NCI-H2081 treated with DMSO at 0.1 percent for 48 hours (cell line): ENCODE measurements at regions not wholly inside any gene's neighbourhood (a gene's known extent, or its start where the extent isn't known, plus 50 kb on each side); places are given as distances from the start of the nearest gene placed in this dataset.
A peak's percentile ranks its signal among the peaks of the same experiment; 100 is the strongest.
"Not testable (repeated sequence)": the region's sequence is repeated elsewhere in the genome, so short reads cannot be mapped to it uniquely, and the experiment has no call there.

Source experiments
- DNase-seq: peaks from one replicate; lab custom pipeline; 2025; lab: John Stamatoyannopoulos, UW

GRCh38 chr7:118418433-118418832 is 193.9 kb downstream of the ANKRD7 start:
- DNase-seq: peak; percentile 17

GRCh38 chr7:118420888-118421287 is 196.4 kb downstream of the ANKRD7 start:
- no peak for DNase-seq

GRCh38 chr7:118429141-118429540 is 204.6 kb downstream of the ANKRD7 start:
- no peak for DNase-seq

- no peak for DNase-seq
Observed at GRCh38 chr7:118436663-118437062, 212.2 kb downstream of the ANKRD7 start.

GRCh38 chr7:118449030-118449429 is 224.5 kb downstream of the ANKRD7 start:
- not testable (repeated sequence) for DNase-seq

GRCh38 chr7:118449797-118450567 is 225.5 kb downstream of the ANKRD7 start:
- no peak for DNase-seq

GRCh38 chr7:118452128-118452527 is 227.6 kb downstream of the ANKRD7 start:
- DNase-seq: no peak

GRCh38 chr7:118467381-118467780 is 242.9 kb downstream of the ANKRD7 start:
- no peak for DNase-seq

- DNase-seq: no peak
Observed at GRCh38 chr7:118472581-118472980, 248.1 kb downstream of the ANKRD7 start.

GRCh38 chr7:118473271-118473670 is 248.8 kb downstream of the ANKRD7 start:
- DNase-seq: no peak

GRCh38 chr7:118476036-118476435 is 251.5 kb downstream of the ANKRD7 start:
- DNase-seq: no peak

- DNase-seq: no peak
Observed at GRCh38 chr7:118477036-118477435, 252.5 kb downstream of the ANKRD7 start.

- no peak for DNase-seq
Observed at GRCh38 chr7:118478236-118478635, 253.7 kb downstream of the ANKRD7 start.

- DNase-seq: peak; percentile 35
Observed at GRCh38 chr7:118478931-118479330, 254.4 kb downstream of the ANKRD7 start.

- peak; percentile 73 for DNase-seq
Observed at GRCh38 chr7:118492466-118492865, 268.0 kb downstream of the ANKRD7 start.

GRCh38 chr7:118496138-118496644 is 271.7 kb downstream of the ANKRD7 start:
- DNase-seq: no peak

GRCh38 chr7:118502235-118502634 is 277.7 kb downstream of the ANKRD7 start:
- DNase-seq: no peak

GRCh38 chr7:118511146-118511545 is 286.6 kb downstream of the ANKRD7 start:
- no peak for DNase-seq

GRCh38 chr7:118517275-118517674 is 292.8 kb downstream of the ANKRD7 start:
- DNase-seq: no peak

GRCh38 chr7:118525020-118525419 is 300.5 kb downstream of the ANKRD7 start:
- peak; percentile 60 for DNase-seq

GRCh38 chr7:118531566-118531965 is 307.1 kb downstream of the ANKRD7 start:
- DNase-seq: no peak

GRCh38 chr7:118559207-118559606 is 334.7 kb downstream of the ANKRD7 start:
- no peak for DNase-seq

GRCh38 chr7:118563311-118563710 is 338.8 kb downstream of the ANKRD7 start:
- no peak for DNase-seq

- DNase-seq: no peak
Observed at GRCh38 chr7:118572604-118573003, 348.1 kb downstream of the ANKRD7 start.
